HuH-7.5 (cell line): ENCODE measurements at regions not wholly inside any gene's neighbourhood (a gene's known extent, or its start where the extent isn't known, plus 50 kb on each side); places are given as distances from the start of the nearest gene placed in this dataset.

Experiments used
- DNase-seq: peaks from one replicate; pipeline ENCODE4 v3.0.0; 2011; ENCODE audit warnings: low spot score

DNA sequence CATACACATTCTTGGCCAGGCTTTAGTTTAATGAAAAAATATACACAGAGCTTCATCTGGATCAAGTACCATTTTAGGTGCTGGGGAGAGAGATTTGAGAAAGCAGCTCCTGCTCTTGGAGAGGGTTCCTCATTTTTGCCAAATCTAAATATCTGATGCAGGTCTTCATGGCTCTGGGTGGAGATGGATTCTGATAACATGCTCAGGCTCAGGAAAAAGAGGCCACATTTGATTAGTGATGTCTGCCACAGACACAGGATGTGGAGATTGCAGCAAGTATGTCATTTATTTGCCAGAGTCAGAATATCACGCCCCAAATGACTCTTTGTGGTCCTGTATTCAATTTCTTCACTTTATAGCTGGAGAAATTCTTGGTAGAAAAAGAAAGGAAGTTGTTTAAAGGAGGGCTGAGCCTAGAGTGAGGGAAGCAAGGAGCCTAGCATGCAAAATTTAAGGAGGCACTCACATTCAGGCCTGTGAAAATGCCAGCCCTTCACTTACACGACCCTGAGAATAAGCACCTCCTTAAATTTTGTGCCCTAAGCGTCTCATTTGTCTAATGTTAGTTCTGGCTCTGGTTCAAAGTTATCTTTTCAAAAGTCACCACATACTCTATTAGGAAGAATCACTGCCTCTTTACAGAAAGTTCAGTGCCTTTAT, 492.9 kb upstream of the TBX3 start:
- DNase-seq: no peak

GRCh38 chr12:115174920-115175319, 490.9 kb upstream of the TBX3 start:
- DNase-seq: no peak

- DNase-seq: no peak
Observed at GRCh38 chr12:115172521-115172920, 488.5 kb upstream of the TBX3 start.

DNA sequence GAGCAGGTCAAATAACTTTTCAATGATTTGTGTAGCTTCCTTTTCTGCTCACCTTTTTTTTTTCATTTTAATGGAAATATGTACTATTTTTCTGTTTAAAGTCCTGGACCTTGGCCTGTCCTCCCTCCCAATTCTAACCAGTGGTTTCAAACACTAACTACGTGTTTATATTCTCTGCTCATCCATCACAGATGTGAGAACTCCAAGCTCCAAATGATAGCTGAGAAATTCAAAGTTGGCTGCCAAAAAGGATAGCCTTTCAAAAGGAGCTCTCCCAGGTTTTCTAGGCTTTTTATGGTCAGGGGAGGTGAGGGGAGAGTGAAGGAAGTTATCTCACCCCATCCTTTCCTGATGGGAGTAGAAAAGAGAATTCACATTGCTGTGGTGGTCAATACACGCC, 486.0 kb upstream of the TBX3 start:
- DNase-seq: no peak

DNA sequence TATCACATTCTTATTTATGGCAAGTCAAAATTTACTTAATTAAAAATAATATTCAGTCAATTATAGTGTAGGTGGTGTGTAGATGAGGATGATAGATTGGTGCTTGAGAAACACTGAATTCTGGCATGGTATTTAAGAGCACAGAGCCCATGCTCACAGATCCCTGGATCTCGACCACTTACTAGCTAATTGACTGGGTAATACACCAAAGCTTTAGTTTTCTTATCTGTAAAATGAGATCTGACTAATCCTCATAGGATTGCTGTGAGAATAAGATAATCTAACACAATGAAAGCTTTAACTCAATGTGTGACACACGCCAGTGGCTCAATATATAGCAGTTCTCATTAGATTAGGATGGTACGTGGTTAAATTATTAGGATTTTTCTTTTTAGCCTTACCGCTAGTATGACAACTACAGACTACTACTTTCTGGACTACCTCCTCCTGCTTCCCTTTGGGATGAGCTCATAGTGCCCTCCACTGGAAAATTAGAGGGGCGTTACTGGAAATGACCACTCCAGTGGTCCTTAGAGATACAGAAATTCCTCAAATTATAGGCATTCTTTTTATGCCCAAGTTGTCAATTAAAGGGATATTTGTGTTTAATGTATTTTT, 482.8 kb upstream of the TBX3 start:
- DNase-seq: no peak

DNA sequence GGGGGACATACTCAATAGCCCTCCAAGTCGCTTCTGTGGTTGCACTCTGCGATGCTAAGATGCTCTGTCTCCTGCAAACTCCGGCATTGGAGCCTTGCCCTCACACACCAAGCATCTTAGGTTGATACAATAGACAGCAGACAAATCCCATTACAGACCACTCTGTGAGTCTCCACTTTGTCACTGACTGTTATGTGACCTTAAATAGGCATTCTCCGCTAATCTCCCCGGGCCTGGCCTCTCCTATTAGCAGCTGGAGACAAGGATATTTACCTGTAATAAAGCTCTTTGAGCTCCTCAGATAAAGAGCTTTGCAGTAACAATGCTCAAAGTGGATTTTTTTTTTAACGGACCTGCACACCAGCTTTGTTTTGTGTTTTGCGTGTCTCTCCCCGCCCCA, 479.7 kb upstream of the TBX3 start:
- no peak for DNase-seq

DNA sequence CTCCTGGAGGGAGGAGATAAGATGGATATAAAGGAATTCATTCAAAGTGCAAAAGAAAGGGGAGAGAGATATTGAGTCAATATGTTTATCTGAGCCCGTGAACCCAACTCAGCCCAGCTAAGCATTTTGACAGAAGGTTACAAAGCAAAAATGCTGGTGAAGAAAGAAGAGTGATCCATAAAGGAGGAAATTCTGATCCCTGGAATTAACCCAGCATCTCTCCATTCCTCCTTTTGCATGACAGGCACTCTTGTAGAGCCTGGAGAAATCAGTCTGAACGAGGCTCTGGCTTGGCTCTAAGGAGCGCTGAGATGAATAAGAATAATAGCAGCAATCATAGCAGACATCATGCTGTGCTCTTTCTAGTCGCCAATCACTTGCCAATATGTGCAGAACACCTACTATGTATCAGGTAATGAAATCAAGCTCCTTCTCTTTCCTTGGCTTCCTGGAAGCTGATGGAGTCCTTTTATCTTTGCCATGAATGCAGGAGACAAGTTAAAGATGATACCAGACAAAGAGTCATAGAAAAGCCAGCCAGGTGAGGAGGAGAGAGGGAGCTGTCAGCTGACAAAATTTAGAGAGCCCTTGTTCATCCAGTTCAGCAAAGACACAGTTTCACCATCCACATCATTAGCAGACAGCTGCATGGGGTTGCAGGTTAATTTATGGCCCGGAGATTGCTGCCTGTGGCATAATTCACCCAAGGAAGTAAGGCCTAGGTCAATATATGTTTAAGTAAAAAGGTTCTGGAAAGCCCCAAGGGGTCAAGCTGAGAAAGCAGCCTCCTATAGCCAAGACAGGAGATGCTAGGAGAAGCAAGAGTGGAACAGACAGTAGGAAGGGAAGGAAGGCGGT, 476.5 kb upstream of the TBX3 start:
- no peak for DNase-seq

DNA sequence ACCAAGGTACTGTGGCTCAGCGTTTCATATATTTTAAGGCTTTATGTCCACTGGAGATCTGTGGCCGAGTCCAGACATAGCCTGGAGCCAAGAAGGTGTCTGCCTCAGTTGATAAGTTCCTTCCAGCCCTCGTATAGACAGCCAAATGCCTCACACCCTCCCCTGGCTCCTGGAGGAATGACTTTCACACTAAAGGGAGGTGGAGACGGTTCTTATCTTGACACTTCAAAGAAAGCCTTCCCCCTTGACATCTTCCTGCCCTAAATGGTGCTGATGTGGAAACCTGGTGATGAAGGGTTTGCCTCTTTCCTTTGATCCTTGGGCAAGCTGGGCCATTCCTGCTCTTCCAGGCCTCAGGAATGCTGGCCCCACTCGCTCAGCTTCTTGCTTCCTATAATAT, 474.8 kb upstream of the TBX3 start:
- no peak for DNase-seq

GRCh38 chr12:115155665-115156645, 472.0 kb upstream of the TBX3 start:
- DNase-seq: no peak

DNA sequence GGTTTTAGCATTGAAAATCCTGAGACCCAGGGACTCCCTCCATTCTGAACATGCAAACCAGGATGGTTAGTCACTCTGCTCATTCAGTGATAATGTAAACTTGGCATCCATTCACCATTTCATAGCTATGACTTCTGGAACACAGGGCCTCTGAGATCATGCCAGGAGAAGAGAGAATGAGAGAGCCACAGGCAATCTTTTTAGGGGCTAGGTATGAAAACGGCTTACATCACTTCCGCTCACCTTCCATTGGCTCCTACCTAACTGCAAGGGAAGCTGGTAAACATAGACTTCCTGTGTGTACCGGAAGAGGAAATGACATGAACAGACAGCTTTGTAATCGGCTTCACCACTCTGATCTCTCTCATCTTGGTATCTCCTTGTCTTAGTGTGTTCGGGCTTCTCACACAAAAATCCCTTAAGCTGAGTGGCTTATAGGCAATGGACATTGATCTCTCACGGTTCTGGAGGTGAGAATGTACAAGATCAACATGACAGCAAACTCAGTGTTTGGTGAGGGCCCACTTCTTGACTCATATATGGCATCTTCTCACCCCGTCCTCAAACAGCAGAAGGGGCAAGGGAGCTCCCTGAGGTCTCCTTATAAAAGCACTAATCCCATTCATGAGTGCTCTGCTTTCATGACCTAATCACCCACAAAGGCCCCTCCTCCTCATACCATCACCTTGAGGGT, 465.9 kb upstream of the TBX3 start:
- no peak for DNase-seq

DNA sequence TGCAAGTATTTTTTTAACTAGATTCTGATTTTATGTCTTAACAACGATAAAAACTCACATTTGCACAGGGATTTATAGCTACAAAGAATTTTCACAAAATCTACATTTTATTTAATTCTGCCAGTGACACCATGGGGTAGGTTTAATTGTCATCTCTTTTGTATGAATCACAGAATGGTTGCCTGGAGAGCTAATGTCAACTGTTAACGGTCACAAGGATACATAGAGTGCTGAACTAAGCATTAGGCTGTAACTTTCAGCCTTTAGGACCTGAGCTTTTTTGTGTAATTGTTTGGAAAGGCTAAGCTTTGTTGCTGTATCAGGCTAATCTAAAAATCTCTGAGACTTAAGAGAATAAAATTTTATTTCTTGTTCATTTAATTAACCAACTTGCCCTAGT, 465.3 kb upstream of the TBX3 start:
- no peak for DNase-seq

DNA sequence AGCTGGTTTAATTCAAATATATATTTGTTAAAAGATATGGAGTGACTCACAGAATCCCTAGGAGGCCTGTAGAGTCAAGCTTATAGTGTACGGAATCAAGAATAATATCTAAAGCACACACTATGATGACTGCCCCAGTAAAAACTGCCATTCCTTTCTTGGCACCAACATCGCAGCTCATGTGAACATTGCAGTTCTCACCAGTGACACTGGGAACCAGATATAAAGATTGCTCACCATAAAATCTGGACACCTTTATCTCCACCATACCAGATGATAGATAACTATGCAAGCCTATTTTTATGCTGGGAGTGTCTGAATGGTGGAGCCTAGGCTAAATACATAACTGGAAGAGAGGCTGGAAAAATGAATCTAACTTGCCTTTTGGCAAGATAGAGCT, 463.9 kb upstream of the TBX3 start:
- no peak for DNase-seq

GRCh38 chr12:115146453-115146852, 462.5 kb upstream of the TBX3 start:
- DNase-seq: no peak

- no peak for DNase-seq
Observed at GRCh38 chr12:115144425-115144824, 460.4 kb upstream of the TBX3 start.

DNA sequence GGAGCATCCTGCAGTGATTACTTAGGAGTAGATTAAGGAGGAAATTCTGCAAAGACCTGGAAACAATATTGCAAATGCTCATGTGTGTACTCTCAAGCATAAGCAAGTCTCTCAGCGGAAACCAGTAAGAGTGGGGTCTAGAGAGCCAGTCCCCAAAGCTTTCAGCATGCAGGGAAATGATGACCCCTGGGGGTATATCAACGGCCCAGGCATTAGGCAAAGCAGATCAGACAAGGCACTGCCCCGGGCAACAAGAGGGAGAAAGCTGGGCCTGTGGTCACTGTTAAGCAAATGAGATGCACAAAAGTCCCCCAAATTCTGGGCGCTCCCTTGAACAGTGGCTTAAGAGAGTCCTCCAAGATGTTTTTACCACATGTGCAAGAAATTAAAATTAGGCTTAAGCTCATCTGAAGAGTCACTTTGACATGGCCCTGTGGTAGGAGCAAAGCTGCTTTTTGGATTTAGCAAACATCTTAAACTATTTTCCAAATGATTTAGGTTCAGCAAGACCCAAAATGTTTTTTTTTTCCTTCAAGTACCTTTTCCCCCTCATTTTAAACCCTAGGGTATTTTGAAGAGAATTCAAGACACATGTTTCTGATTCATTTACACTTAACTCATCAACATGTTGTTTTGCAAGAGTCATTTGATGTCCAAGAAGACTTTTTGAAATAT, 457.1 kb upstream of the TBX3 start:
- no peak for DNase-seq

- no peak for DNase-seq
Observed at GRCh38 chr12:115137812-115138521, 454.0 kb upstream of the TBX3 start.

DNA sequence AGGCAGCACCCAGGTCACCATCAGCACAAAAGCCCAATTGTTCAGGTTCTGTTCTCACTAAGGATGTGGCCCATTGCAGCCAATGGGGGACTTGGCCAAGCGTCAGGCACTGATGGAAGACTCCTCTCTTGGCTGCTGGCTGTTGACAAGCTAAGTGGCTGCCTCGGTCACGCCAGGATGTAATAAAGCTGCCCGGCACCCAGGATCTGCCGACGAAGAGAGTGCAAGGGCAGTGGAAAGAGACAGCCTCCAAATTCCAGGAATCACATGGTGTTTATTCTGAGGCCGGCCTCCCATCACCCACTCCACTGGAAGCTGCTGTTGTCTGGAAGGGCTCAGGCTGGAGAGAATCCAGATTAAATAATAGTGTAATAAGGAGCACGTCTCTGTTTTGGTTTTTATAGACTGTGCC, 451.8 kb upstream of the TBX3 start:
- no peak for DNase-seq

DNA sequence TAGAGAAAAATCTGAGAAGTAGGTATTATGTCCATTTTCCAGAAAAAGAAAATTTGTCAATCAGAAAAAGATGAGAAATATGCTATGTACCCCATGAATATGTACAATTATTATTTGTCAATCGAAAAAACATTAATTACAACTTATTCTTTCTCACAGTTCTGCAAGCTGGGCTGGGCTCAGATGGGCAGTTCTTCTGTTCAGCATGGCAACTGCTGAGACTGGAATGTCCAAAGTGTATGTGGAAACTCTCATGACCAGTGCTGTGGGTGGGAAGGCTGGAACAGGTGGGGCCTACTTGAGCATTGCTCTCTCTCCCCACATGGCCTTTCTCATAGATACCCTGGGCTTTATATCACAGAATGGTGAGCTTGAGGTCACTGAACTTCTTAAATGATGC, 450.3 kb upstream of the TBX3 start:
- DNase-seq: no peak

- DNase-seq: no peak
Observed at GRCh38 chr12:115132905-115133304, 448.9 kb upstream of the TBX3 start.

- no peak for DNase-seq
Observed at GRCh38 chr12:115132145-115132544, 448.2 kb upstream of the TBX3 start.
